GM18909 (cell line): ENCODE measurements at regions not wholly inside any gene's neighbourhood (a gene's known extent, or its start where the extent isn't known, plus 50 kb on each side); places are given as distances from the start of the nearest gene placed in this dataset.

ENCODE experiments used
- ATAC-seq: cut with Tn5 transposase; IDR thresholded peaks from one replicate; pipeline ENCODE4 v1.9.1; 2021; ENCODE audit warnings: mild to moderate bottlenecking; ENCODE audit not compliant: unreplicated experiment, poor library complexity

- ATAC-seq = no peak
These were observed 429.8 kb downstream of the BCOR start for GRCh38 chrX:39667736-39668482.

DNA sequence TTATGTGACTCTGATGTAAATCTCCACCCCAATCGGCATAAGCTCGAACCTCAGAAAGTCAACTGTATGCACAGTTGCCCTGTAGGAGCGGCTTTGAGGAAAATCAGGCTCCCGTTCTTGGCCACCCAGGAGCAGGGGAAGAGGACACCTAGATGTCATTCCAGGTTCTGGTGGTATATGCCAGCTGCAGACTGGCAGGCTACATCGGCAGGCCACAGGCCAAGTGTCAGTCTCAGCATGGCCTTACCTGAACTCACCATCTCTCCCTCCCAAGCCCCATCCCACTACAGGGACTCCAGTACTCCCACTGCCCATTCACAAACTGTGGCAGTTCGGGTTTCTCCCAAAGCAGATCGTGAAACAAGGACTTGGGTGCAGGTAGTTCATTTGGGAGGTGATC, 428.1 kb downstream of the BCOR start:
- no peak for ATAC-seq

GRCh38 chrX:39670281-39670680, 427.5 kb downstream of the BCOR start:
- no peak for ATAC-seq

GRCh38 chrX:39672405-39672804, 425.4 kb downstream of the BCOR start:
- no peak for ATAC-seq

DNA sequence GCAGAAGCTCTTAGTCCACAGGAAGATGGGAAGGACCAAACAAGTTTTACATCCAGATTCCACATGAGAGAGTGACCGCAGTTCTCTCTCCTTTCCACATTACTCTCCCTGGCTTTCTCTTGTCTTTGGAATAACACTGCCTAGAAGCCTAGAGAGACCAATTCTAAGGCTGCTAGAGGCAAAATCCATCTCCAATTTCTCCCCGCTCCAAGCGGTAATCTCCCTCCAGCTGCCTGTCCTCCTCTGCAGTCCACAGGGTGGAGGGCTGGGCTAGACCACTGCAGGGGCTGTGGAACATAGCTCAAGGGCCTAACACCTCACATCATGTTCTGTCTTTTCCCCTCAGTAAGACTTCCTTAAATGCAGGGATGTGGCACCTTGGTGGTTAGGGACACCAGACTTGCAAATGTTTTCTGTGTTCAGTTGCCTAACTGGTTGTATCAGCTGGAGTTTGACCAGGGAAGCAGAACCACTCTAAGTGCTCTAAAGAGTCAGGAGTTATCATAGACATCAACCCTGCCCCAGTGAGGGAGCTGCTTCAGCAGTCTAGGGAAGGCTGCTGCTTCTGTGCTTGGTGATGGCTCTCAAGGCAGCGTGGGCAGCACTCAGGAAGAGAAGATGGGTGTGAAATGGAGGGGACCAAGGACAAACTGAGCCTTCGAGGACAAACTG, 423.1 kb downstream of the BCOR start:
- no peak for ATAC-seq

- no peak for ATAC-seq
These were observed 422.6 kb downstream of the BCOR start for GRCh38 chrX:39675162-39675553.

GRCh38 chrX:39675619-39676018, 422.1 kb downstream of the BCOR start:
- ATAC-seq = no peak

- ATAC-seq = no peak
These were observed 421.3 kb downstream of the BCOR start for GRCh38 chrX:39676434-39676833.

DNA sequence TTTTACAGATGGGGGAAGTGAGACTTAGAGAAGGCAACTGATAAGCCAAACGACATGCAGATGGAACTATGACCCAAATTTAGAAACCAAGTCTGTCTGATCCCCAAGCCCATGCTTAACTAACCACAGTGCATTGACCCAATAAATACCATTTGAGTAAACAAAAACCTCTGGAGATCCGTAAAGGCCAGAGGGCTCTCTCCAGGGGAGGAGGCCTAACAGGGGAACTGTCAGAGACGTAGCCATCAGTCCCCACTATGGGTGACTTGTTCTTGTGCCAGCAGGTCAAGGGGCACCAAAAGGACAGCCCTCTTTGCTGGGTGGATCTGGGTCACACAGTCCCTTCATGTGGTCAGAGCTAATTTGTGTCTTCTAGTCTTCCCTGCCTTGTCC, 420.2 kb downstream of the BCOR start:
- no peak for ATAC-seq

GRCh38 chrX:39677978-39678791, 419.6 kb downstream of the BCOR start:
- no peak for ATAC-seq

GRCh38 chrX:39678914-39679313, 418.8 kb downstream of the BCOR start:
- ATAC-seq = no peak

DNA sequence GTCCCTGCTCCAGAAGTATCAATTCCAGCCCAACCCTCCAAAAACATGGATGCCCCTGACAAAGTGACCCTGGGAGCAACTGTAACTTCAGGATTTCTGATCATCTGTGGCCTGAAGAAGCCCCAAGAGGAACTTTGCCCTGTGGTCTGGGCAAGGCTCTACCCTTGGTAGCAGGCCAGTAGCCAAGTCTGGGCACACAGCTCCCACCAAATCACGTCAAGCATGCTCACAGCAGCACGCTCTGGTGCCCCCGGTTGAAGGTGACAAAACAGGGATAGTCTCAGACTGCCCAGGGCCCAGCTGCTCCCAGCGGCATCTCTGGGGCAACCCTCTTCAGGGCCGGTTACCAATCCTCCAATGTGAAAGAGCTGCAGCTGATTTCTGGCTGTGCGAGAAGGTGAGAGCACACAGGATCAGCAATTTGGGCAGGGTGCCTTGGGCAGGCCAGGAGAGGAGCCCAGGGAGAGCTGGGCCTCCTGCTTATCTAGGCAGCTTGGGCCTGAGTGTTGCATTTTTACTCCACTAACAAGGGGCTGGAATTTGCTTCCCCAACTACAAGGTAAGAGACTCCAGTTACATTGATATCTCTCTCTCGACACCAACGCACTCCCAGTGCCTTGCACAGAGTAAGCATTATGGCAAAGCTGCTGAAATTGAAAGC, 418.1 kb downstream of the BCOR start:
- no peak for ATAC-seq

- no peak for ATAC-seq
These were observed 415.9 kb downstream of the BCOR start for GRCh38 chrX:39681885-39682284.

GRCh38 chrX:39682778-39683177, 415.0 kb downstream of the BCOR start:
- no peak for ATAC-seq

- ATAC-seq = no peak
These were observed 409.6 kb downstream of the BCOR start for GRCh38 chrX:39688219-39688575.

- ATAC-seq = no peak
These were observed 409.0 kb downstream of the BCOR start for GRCh38 chrX:39688576-39689375.

DNA sequence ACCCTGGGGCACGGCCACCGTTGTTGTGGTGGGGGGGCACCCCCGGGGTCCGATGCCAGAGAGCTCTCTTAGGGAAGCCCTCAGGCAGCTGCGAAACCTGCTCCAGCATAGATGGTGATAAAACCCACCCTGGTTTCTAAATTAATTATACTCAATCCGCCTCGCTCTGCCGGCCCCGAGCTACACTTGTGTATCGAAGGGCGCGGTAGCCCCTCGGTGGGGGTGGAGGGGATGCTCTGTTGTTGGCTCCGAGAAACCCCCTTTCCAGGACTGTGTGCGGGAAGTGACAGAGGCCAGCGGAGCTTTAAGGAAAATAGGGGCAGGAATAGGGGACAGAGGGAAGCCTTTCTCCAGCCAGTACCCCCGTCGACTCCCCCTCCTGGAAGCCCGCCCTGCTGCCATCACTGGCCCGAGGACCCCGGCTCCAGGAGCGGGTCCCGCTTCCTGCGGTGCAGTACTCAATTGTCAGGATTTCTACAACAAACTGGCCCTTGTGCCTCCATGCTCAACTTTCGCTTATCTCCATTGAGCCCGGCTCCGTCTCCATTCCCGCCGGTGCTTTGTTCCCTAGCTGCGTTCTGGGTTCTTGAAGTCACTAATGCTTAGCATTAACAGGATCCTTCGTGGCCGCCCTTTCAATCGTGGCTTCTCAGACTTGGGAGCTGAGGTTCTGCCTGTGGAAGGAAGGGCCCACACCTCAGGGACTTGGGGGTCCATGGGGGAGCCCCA, 408.2 kb downstream of the BCOR start:
- no peak for ATAC-seq

DNA sequence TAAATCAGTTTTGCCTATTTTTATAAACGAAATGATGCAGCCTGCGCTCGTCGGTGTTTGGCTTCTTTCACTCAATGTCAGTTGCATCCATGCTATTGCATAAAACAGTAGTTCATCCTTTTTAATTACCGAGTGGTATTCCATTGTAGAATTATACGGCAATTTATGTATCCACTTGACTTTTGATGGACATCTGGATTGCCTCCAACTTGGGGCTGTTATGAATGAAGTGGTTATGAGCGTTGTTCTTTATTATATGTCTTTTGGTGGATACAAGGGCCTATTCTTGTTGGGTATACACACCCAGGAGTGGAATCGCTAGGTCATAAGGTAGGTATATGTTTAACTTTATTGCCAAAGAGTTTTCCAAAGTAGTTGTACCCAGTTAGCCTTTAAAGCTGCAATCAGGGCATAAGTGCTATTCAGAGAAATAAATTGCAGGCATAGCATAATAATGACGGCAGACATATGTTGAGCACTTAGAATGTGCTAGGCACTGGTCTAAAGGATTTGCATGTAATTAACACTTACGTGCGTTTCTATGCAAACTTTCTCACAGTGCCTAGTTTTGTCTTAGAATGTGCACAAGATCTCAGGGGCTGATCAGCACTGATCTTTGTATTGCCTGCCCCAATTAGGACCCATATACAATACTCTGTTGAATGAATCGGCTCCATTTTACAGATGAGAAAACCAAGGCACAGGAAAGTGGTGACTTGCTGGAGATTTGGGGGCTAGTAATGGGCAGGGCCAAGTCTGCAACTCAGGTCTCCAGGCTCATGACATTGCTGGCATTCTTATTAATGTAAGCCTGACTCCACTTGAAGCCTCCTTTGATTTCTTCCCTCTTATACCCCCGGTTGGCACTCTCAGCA, 407.0 kb downstream of the BCOR start:
- no peak for ATAC-seq
